H9 (cell line): ENCODE measurements at regions not wholly inside any gene's neighbourhood (a gene's known extent, or its start where the extent isn't known, plus 50 kb on each side); places are given as distances from the start of the nearest gene placed in this dataset.

Experiments used
- DNase-seq: peaks from one replicate; pipeline ENCODE4 v3.0.0-alpha.2; 2017
- H2AFZ ChIP-seq: one replicate; pipeline ENCODE4 v1.6.1; 2013; ENCODE audit warnings: mild to moderate bottlenecking, low read length, control low read depth, moderate library complexity
- H2AK5ac ChIP-seq: 2 replicates; pipeline ENCODE4 v1.6.1; 2013; ENCODE audit warnings: low read length, control low read depth, mixed read lengths; ENCODE audit not compliant: insufficient read length
- H2BK120ac ChIP-seq: one replicate; pipeline ENCODE4 v1.6.1; 2013; ENCODE audit warnings: low read depth, mild to moderate bottlenecking, low read length, control low read depth, inconsistent platforms; ENCODE audit not compliant: poor library complexity, severe bottlenecking
- H2BK12ac ChIP-seq: 2 replicates; pipeline ENCODE4 v1.6.1; 2013; ENCODE audit warnings: low read length, control low read depth, mixed read lengths, low read depth; ENCODE audit not compliant: insufficient read length
- H2BK15ac ChIP-seq: 2 replicates; pipeline ENCODE4 v1.6.1; 2013; ENCODE audit warnings: low read depth, low read length, control low read depth
- H2BK20ac ChIP-seq: one replicate; pipeline ENCODE4 v1.6.1; 2013; ENCODE audit warnings: low read depth, mild to moderate bottlenecking, low read length, control low read depth, inconsistent platforms; ENCODE audit not compliant: poor library complexity, severe bottlenecking
- H2BK5ac ChIP-seq: 2 replicates; pipeline ENCODE4 v1.6.1; 2013; ENCODE audit warnings: low read length, control low read depth, mixed read lengths; ENCODE audit not compliant: insufficient read length
- H3K14ac ChIP-seq: 2 replicates; pipeline ENCODE4 v1.6.1; 2013; ENCODE audit warnings: low read length, control low read depth; ENCODE audit not compliant: insufficient read depth
- H3K18ac ChIP-seq: 2 replicates; pipeline ENCODE4 v1.6.1; 2013; ENCODE audit warnings: low read depth, mild to moderate bottlenecking, mixed read lengths, low read length, control low read depth; ENCODE audit not compliant: insufficient read length
- H3K23ac ChIP-seq: 2 replicates; pipeline ENCODE4 v1.6.1; 2013; ENCODE audit warnings: low read length, control low read depth, mixed read lengths, low read depth; ENCODE audit not compliant: insufficient read length
- H3K23me2 ChIP-seq: 2 replicates; pipeline ENCODE4 v1.6.1; 2013; ENCODE audit warnings: low read depth, mild to moderate bottlenecking, mixed read lengths, low read length, control low read depth; ENCODE audit not compliant: insufficient read length, poor library complexity, severe bottlenecking
- H3K27ac ChIP-seq: 2 replicates; pipeline ENCODE4 v1.5.1; 2013; ENCODE audit warnings: low read length, control low read depth, mixed read lengths, low read depth; ENCODE audit not compliant: insufficient read length
- H3K27me3 ChIP-seq: 2 replicates; pipeline ENCODE4 v1.6.1; 2013; ENCODE audit warnings: low read length, control low read depth, inconsistent platforms; ENCODE audit not compliant: insufficient read depth
- H3K4ac ChIP-seq: 2 replicates; pipeline ENCODE4 v1.6.1; 2013; ENCODE audit warnings: low read depth, mild to moderate bottlenecking, control low read depth, inconsistent platforms, low read length, moderate library complexity
- H3K4me1 ChIP-seq: 2 replicates; pipeline ENCODE4 v1.6.1; 2013; ENCODE audit warnings: low read length, control low read depth, inconsistent platforms; ENCODE audit not compliant: insufficient read depth
- H3K4me2 ChIP-seq: 2 replicates; pipeline ENCODE4 v1.6.1; 2013; ENCODE audit warnings: low read length, control low read depth, mixed read lengths; ENCODE audit not compliant: insufficient read length, insufficient read depth
- H3K56ac ChIP-seq: 2 replicates; pipeline ENCODE4 v1.6.1; 2013; ENCODE audit warnings: low read depth, mild to moderate bottlenecking, mixed read lengths, low read length, control low read depth; ENCODE audit not compliant: insufficient read length
- H3K79me1 ChIP-seq: 2 replicates; pipeline ENCODE4 v1.6.1; 2013; ENCODE audit warnings: low read depth, mild to moderate bottlenecking, moderate library complexity, low read length, control low read depth, inconsistent platforms; ENCODE audit not compliant: insufficient read depth, poor library complexity, severe bottlenecking
- H3K79me2 ChIP-seq: 2 replicates; pipeline ENCODE4 v1.6.1; 2013; ENCODE audit warnings: low read length, control low read depth, inconsistent platforms; ENCODE audit not compliant: insufficient read depth
- H3K9ac ChIP-seq: 2 replicates; pipeline ENCODE4 v1.6.1; 2013; ENCODE audit warnings: low read length, control low read depth, mixed read lengths; ENCODE audit not compliant: insufficient read length; ENCODE audit errors: extremely low read depth
- H3K9me3 ChIP-seq: one replicate; pipeline ENCODE4 v1.6.1; 2013; ENCODE audit warnings: low read depth, low read length, inconsistent platforms; ENCODE audit not compliant: control insufficient read depth
- H3T11ph ChIP-seq: one replicate; pipeline ENCODE4 v1.6.1; 2013; ENCODE audit warnings: mild to moderate bottlenecking, low read length, control low read depth, inconsistent platforms
- H4K20me1 ChIP-seq: one replicate; pipeline ENCODE4 v1.6.1; 2013; ENCODE audit not compliant: control insufficient read depth, insufficient read length, insufficient read depth
- H4K5ac ChIP-seq: 2 replicates; pipeline ENCODE4 v1.6.1; 2013; ENCODE audit warnings: low read depth, mild to moderate bottlenecking, mixed read lengths, low read length, control low read depth; ENCODE audit not compliant: insufficient read length
- H4K8ac ChIP-seq: replicated peaks from 2 replicates; pipeline ENCODE4 v1.6.1; 2013; ENCODE audit warnings: low read length, control low read depth, mixed read lengths, low read depth; ENCODE audit not compliant: insufficient read length
- H4K91ac ChIP-seq: 2 replicates; pipeline ENCODE4 v1.6.1; 2013; ENCODE audit warnings: low read depth, mild to moderate bottlenecking, moderate library complexity, mixed read lengths, low read length, control low read depth; ENCODE audit not compliant: insufficient read length
- H3K27ac Mint-ChIP-seq, 3 experiments: 2 replicates in 2 of 3; 3 replicates in 1 of 3; pipeline ENCODE4 v1.8.0; 2020 to 2021; ENCODE audit warnings: mixed read lengths in 3 of 3, mild to moderate bottlenecking in 1 of 3, moderate library complexity in 1 of 3
- H3K27me3 Mint-ChIP-seq: 2 replicates; pipeline ENCODE4 v1.8.0; 2021; ENCODE audit warnings: low read depth, mild to moderate bottlenecking, moderate library complexity, mixed read lengths
- H3K36me3 Mint-ChIP-seq, 3 experiments: 2 replicates in 2 of 3; 3 replicates in 1 of 3; pipeline ENCODE4 v1.8.0; 2020 to 2021; ENCODE audit warnings: low read depth in 3 of 3, mixed read lengths in 3 of 3; ENCODE audit not compliant: insufficient read depth in 1 of 3
- H3K4me1 Mint-ChIP-seq, 2 experiments: 2 replicates each; pipeline ENCODE4 v1.8.0; 2020; ENCODE audit warnings: mixed read lengths in 2 of 2
- H3K4me3 Mint-ChIP-seq, 2 experiments: 2 replicates in 1 of 2; 3 replicates in 1 of 2; pipeline ENCODE4 v1.8.0; 2020 to 2021; ENCODE audit warnings: mild to moderate bottlenecking in 2 of 2, mixed read lengths in 2 of 2, moderate library complexity in 1 of 2
- H3K9me3 Mint-ChIP-seq, 2 experiments: 2 replicates in 1 of 2; 3 replicates in 1 of 2; pipeline ENCODE4 v1.8.0; 2020; ENCODE audit warnings: mild to moderate bottlenecking in 2 of 2, mixed read lengths in 2 of 2, moderate library complexity in 1 of 2
- CTCF ChIP-seq: fragments of 200-600 bp; sonication (generic); conservative IDR thresholded peaks from 3 replicates; pipeline ENCODE4 v1.8.0; 2021; ENCODE audit warnings: antibody characterized with exemption, mild to moderate bottlenecking
- WGBS: extraction: QIAGEN DNeasy Blood & Tissue Kit; methylation state at CpG from one replicate; pipeline ENCODE4 v1.1.7; 2013; ENCODE audit warnings: missing lambda C conversion rate, low lambda C conversion rate, mixed read lengths; ENCODE audit not compliant: insufficient read length; ENCODE audit errors: extremely low coverage; 5-methylcytosine and 5-hydroxymethylcytosine counted together

GRCh38 chr6:168909288-168909687, 344.4 kb downstream of the THBS2 start:
- H4K91ac ChIP-seq = no peak overlapping the region
- no peaks in the 10 kb centered on the region for H3K4me1 ChIP-seq
- no peak overlapping the region for H4K8ac ChIP-seq
- no peak for DNase-seq
- H3K4ac ChIP-seq = no peak overlapping the region
- Mint-ChIP-seq H3K4me3 (no peak overlapping the region), H3K36me3 (peaks cover 9 to 73% (median 39%) of the 10 kb centered on the region in 3 experiments), H3K27me3 (peaks cover 7% of the 10 kb centered on the region), H3K27ac (no peak overlapping the region), H3K4me1 (peaks cover 4 to 14% of the 10 kb centered on the region in 2 experiments; a peak in 3 of 4 replicates), H3K9me3 (peaks cover 34 to 66% of the 10 kb centered on the region in 2 experiments)
- H2AK5ac ChIP-seq = no peak overlapping the region
- H2BK120ac ChIP-seq = no peak overlapping the region
- no peaks in the 10 kb centered on the region for H3K79me2 ChIP-seq
- no peaks in the 10 kb centered on the region for H3K23me2 ChIP-seq
- no peaks in the 10 kb centered on the region for H3K27me3 ChIP-seq
- H3T11ph ChIP-seq = no peak overlapping the region
- H3K14ac ChIP-seq = no peak overlapping the region
- no CpG with 5 or more reads among the region's 10 CpGs for WGBS
- no peaks in the 10 kb centered on the region for H3K79me1 ChIP-seq
- H3K23ac ChIP-seq = no peak overlapping the region
- no peak overlapping the region for H4K5ac ChIP-seq
- H3K56ac ChIP-seq = no peak overlapping the region
- H3K27ac ChIP-seq = no peak overlapping the region
- TF ChIP-seq CTCF = no peak
- no peak overlapping the region for H3K4me2 ChIP-seq
- no peak overlapping the region for H3K9ac ChIP-seq
- no peak overlapping the region for H2BK20ac ChIP-seq
- no peak overlapping the region for H2AFZ ChIP-seq
- H4K20me1 ChIP-seq = no peaks in the 10 kb centered on the region
- no peak overlapping the region for H2BK15ac ChIP-seq
- no peak overlapping the region for H2BK5ac ChIP-seq
- H3K9me3 ChIP-seq = no peaks in the 10 kb centered on the region
- no peak overlapping the region for H2BK12ac ChIP-seq
- no peak overlapping the region for H3K18ac ChIP-seq
